ENCODE measurements at regions not wholly inside any gene's neighbourhood (a gene's known extent, or its start where the extent isn't known, plus 50 kb on each side); places are given as distances from the start of the nearest gene placed in this dataset.

GRCh38 chr11:10982704-10983510 is 125.1 kb upstream of the ZBED5 start:
- Histone ChIP-seq H3K9ac (no peak overlapping the region), H3K4me3 (ENCODE audit: low read depth, low read length) (no peak overlapping the region), H3K79me2 (no peaks in the 10 kb centered on the region), H3K9me3 (ENCODE audit: control insufficient read depth, low read length) (no peaks in the 10 kb centered on the region), H3K4me2 (ENCODE audit: low read length) (no peak overlapping the region), H3K36me3 (ENCODE audit: control insufficient read depth, insufficient read depth, low read length) (no peaks in the 10 kb centered on the region), H3K27me3 (ENCODE audit: control insufficient read depth, insufficient read depth, low read length) (no peaks in the 10 kb centered on the region), H3K4me1 (no peaks in the 10 kb centered on the region), H2AFZ (no peak overlapping the region), H3K27ac (no peak overlapping the region)
- TF ChIP-seq, protein P1, sequence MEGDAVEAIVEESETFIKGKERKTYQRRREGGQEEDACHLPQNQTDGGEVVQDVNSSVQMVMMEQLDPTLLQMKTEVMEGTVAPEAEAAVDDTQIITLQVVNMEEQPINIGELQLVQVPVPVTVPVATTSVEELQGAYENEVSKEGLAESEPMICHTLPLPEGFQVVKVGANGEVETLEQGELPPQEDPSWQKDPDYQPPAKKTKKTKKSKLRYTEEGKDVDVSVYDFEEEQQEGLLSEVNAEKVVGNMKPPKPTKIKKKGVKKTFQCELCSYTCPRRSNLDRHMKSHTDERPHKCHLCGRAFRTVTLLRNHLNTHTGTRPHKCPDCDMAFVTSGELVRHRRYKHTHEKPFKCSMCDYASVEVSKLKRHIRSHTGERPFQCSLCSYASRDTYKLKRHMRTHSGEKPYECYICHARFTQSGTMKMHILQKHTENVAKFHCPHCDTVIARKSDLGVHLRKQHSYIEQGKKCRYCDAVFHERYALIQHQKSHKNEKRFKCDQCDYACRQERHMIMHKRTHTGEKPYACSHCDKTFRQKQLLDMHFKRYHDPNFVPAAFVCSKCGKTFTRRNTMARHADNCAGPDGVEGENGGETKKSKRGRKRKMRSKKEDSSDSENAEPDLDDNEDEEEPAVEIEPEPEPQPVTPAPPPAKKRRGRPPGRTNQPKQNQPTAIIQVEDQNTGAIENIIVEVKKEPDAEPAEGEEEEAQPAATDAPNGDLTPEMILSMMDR (IDR thresholded peaks at IDR 0.05), result no peak

- Histone ChIP-seq H3K4me2 (ENCODE audit: low read length) (no peak overlapping the region), H3K4me3 (ENCODE audit: low read depth, low read length) (no peak overlapping the region), H2AFZ (no peak overlapping the region), H3K27ac (no peak overlapping the region), H3K79me2 (no peaks in the 10 kb centered on the region), H3K27me3 (ENCODE audit: control insufficient read depth, insufficient read depth, low read length) (no peaks in the 10 kb centered on the region), H3K9me3 (ENCODE audit: control insufficient read depth, low read length) (no peaks in the 10 kb centered on the region), H3K9ac (no peak overlapping the region), H3K36me3 (ENCODE audit: control insufficient read depth, insufficient read depth, low read length) (no peaks in the 10 kb centered on the region), H3K4me1 (no peaks in the 10 kb centered on the region)
- TF ChIP-seq, protein P1 (IDR thresholded peaks at IDR 0.05), result no peak
These were observed 121.7 kb upstream of the ZBED5 start for GRCh38 chr11:10979529-10979928.

GRCh38 chr11:10978198-10978597 is 120.3 kb upstream of the ZBED5 start:
- Histone ChIP-seq H3K79me2 (no peaks in the 10 kb centered on the region), H3K27ac (no peak overlapping the region), H2AFZ (no peak overlapping the region), H3K4me2 (ENCODE audit: low read length) (no peak overlapping the region), H3K9me3 (ENCODE audit: control insufficient read depth, low read length) (no peaks in the 10 kb centered on the region), H3K36me3 (ENCODE audit: control insufficient read depth, insufficient read depth, low read length) (no peaks in the 10 kb centered on the region), H3K4me3 (ENCODE audit: low read depth, low read length) (no peak overlapping the region), H3K27me3 (ENCODE audit: control insufficient read depth, insufficient read depth, low read length) (no peaks in the 10 kb centered on the region), H3K4me1 (no peaks in the 10 kb centered on the region), H3K9ac (no peak overlapping the region)
- TF ChIP-seq, protein P1 (IDR thresholded peaks at IDR 0.05), result no peak

DNA sequence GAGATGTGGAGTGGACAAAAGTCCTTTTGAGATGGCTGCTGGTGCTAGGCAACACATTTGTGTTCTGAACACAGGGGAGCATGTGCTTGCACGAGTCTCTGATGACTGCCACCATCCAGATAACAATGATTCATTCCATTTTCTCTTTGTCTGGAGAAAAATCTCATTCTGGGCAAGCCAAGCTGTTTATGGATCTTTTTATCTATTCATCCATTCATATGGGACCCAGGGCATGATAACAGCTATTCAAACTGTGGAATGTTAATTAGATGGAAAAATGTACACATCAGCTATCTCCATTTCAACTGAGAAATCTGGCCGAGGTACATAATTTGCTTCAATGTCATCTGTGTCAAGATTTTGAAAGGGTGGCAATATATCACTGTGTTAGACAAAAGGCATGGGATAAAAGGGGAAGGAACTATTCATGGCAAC is 117.5 kb upstream of the ZBED5 start:
- Histone ChIP-seq H3K9ac (no peak overlapping the region), H3K4me3 (ENCODE audit: low read depth, low read length) (no peak overlapping the region), H3K79me2 (no peaks in the 10 kb centered on the region), H3K4me2 (ENCODE audit: low read length) (no peak overlapping the region), H3K36me3 (ENCODE audit: control insufficient read depth, insufficient read depth, low read length) (no peaks in the 10 kb centered on the region), H3K27ac (no peak overlapping the region), H3K4me1 (no peaks in the 10 kb centered on the region), H2AFZ (no peak overlapping the region), H3K9me3 (ENCODE audit: control insufficient read depth, low read length) (no peaks in the 10 kb centered on the region), H3K27me3 (ENCODE audit: control insufficient read depth, insufficient read depth, low read length) (no peaks in the 10 kb centered on the region)
- TF ChIP-seq, protein P1 (IDR thresholded peaks at IDR 0.05), result no peak

DNA sequence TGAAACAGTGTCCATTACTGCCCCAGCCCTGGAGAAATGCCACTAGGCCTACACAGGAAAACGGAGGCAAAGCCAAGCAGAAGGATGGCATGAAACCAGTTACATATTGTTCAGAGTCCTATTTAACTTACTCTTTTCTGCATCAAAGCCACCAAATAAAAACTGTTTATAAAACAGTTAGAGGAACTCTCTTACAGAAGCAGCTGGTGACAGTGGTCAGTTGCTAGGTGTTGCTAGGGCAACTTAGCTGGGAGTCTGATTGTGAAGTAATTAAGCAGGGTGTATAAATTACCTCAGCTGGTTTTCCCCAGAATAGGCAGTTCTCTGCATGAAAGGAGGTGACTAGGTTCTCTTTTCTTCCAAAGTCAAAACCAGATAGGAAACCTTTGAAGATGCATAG is 115.6 kb upstream of the ZBED5 start:
- Histone ChIP-seq H3K9ac (no peak overlapping the region), H3K4me3 (ENCODE audit: low read depth, low read length) (no peak overlapping the region), H3K27ac (no peak overlapping the region), H3K4me2 (ENCODE audit: low read length) (no peak overlapping the region), H3K4me1 (no peaks in the 10 kb centered on the region), H3K9me3 (ENCODE audit: control insufficient read depth, low read length) (no peaks in the 10 kb centered on the region), H3K79me2 (no peaks in the 10 kb centered on the region), H3K27me3 (ENCODE audit: control insufficient read depth, insufficient read depth, low read length) (no peaks in the 10 kb centered on the region), H3K36me3 (ENCODE audit: control insufficient read depth, insufficient read depth, low read length) (no peaks in the 10 kb centered on the region), H2AFZ (no peak overlapping the region)
- TF ChIP-seq, protein P1 (IDR thresholded peaks at IDR 0.05), result no peak
